Activated CD8-positive, alpha-beta memory T cell treated with anti-CD3 and anti-CD28 coated beads, Interleukin-2, amount 50 U/mL, for 24 hours (primary cell): ENCODE measurements at regions not wholly inside any gene's neighbourhood (a gene's known extent, or its start where the extent isn't known, plus 50 kb on each side); places are given as distances from the start of the nearest gene placed in this dataset.

ENCODE experiments used
- DNase-seq: peaks from one replicate; pipeline ENCODE4 v3.0.0-alpha.2; 2020; ENCODE audit errors: extremely low read depth

DNA sequence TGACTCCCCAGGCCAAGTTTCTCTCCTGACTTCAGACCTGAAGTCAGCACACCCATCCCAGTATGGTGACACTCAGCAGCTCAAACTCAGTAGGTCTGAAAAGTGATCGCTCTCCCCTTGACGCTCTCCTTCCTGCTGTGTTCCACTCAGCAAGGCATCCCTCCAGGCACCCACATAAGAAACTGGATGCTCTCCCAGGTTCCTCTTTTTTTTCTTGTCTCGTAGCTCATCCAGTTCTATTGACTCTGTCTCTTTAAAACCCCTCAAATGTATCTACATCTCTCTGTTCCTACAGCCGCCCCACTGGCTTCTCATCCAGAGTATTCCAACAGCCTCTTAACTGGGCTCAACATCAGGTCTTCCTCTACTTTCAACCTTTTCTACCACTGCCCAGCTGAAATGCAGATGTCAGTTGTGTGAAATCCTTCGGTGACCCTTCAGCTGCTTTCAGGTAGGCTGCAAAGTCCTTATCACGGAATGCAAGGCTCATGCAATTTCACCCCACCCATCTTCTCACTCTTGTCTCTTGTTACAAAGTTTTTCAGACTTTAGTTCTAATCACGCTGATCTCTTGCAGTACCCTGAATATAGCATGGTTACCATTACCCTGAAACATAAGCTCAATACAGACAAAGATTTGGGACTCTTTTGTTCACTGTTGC is 286.2 kb upstream of the POU3F1 start:
- DNase-seq: no peak

DNA sequence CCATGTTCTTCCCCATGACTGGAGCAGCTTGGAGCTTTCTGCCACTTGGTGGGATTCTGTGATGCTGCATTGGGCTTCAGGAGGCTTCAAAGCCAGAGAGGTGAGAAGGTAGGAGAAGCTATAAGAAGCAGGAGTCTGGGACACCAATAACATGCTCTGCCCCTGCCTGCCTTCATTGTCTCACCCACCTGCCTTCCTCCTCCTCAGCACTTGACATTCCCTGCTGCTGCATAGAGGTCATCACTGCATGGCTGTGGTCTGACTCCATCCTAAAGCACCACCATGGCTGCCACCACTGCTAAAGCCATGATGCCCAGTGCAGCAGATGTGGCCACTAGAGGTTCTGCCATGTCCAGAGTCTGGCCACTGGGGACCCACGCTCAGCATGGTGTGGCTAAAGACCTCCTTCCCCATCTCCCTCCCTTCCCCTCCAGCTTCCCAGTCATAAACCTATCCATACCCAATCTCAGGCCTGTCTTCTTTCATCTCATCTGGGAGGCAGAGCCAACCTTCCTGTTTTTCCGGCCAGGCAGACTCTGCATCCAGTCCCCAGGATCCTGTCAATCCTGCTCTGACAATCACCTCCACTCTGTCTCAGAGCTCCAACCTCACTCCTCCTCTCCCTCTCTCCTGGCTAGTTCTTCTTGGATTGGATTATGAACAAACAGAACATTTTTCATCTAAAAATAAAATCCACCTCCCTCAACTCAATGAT is 285.1 kb upstream of the POU3F1 start:
- DNase-seq: no peak

DNA sequence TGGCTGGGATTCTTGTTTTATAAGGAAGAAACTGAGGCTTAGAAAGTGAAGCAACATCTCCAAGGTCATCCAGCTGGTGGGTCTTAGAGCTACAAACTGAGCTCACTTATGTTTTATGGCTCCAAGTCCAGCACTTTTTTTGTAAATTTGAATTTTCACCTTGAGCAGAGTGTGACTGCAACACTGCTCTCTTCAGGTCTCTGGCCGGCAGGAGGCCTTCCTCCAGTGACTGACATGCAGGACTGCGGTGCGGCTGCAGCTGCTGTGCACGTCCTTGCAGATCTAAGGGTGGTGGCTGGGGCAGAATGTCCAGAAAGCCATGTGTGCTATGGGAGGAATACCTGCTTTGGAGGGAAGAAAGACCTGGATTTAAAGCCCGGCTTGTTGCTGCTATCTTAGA is 284.2 kb upstream of the POU3F1 start:
- no peak for DNase-seq

DNA sequence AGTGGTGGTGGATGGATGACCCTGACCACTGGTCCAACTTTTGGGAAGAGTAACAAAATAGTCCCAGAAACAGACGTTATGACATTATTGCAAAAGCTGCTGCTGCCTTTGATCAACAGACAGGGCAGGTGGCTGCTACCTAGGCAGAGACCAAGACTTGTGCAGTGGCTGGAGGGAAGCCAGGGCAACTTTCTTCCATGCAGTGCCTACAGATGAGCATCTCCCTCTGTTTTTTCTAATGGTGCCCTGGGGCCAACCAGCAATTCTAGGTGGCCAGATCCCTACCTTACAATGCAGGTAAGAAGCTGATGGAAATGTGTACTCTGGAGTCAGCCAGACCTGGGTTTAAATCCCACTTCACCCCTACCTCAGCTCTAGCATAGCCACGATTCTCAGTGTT is 283.1 kb upstream of the POU3F1 start:
- no peak for DNase-seq

DNA sequence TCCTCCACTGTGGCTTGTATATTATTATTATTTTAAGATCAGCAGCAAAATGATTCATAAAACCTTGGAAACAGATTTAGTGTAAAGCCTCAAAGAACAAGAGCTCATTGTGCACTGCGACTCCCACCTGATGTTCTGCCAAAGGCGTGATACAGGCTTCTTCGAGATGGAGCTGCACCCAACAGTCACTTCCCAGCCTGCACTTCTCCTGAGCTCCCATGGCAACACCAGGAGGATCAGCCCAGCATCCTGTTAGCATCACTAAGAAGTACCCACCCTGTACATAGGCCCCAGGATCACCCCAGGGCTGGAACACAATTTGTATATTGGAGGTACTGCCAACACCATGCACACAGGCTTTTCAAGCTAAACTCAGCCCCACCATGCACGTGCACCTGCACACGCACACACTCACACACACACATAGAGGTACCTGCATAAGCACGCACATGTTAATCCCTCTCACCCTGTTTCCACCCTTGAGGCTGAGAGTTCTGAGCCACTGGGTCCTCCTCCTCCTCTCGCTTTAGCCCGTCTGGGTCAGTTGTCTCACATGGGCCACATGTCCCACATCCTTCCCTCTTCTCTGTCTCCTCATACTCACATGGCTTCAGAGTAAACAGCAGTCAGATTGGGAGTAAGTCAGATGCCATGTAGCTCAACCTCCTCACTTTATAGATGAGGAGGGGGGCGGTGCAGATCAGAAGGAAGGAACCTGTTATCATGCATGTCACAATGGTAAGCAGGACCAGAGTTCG is 281.9 kb upstream of the POU3F1 start:
- no peak for DNase-seq

DNA sequence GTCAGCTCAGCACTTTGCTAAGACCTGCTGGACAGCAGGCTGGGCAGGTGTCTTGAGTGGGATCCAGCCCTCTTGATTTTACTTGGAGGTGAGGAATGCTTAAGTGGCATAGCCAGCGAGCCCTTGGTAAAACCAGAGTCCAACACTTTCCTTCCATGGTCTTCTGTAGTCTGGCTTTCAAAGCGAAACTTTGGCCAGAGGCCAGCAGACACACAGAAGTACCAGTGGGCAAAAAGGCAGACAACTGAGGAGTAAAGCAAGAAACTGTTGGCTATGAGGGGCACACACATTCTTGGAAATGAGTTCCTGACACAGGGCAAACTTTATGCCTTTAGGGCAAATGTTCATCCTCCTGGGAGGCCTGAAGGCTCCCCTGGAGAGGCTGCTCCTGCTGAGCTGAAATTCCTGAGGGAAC is 281.0 kb upstream of the POU3F1 start:
- DNase-seq: no peak

DNA sequence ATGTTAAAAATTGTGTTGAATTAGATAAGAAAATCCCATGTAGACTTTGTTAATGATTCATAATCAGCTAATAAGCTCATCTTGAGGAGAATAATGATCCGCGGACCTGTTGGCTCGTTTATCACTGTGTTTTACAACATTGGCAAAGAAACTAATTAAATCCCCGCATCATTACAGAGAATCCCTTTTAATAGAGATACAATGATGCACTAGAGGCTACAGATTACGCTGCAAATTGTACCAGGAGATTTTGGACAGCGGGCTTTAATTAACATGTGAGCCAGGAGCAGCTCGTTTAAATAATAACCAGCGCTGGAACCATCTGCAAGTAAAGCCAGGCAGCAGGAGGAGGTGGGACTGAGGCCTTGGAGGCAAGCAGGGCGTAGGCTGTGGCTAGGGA is 280.3 kb upstream of the POU3F1 start:
- no peak for DNase-seq

DNA sequence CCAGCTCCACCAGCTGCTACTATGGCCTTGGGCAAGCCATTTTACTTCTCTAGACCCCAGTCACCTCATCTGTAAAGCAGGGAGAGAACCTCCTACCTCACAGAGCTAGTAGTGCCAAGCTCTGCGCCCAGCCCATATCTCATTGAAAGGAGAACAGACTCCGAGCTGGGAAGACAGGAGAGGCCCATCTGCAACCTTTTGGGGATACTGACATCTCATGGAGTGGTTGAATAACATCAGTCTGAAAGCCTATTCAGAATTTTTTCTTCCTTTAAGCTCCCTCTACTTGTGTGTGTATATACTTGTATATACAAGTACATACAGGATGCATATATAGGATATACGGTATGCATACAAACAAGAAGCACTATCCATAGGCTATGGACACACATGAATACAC is 279.5 kb upstream of the POU3F1 start:
- DNase-seq: no peak

DNA sequence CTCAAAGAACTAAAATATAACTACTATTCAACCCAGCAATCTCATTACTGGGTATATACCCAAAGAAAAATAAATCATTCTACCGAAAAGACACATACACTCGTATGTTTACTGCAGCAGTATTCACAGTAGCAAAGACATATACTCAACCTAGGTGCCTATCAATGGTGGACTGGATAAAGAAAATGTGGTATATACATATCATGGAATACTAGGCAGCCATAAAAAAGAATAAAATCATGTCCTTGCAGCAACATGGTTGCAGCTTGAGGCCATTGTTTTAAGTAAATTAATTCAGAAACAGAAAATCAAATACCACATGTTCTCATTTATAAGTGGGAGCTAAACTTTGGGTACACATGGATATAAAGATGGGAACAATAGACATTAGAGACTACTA is 266.2 kb upstream of the POU3F1 start:
- no peak for DNase-seq

DNA sequence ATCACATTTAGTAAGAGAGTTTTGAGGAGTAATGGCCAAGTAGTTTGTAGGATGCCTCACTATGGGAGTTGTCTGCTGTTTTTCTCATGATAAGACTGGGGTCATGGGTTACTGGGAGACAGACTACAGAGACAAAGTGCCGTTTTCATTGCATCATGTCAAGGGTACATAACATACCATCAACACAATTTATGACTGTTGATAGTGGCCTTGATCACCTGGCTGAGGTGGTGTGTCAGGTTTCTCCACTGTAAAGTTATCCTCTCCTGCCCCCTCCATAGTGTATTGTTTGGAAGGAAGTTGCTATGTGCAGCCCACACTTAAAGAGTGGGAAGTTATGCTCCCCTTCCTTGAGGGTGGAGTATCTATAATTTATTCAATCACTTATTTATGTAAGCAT is 263.5 kb upstream of the POU3F1 start:
- no peak for DNase-seq

DNA sequence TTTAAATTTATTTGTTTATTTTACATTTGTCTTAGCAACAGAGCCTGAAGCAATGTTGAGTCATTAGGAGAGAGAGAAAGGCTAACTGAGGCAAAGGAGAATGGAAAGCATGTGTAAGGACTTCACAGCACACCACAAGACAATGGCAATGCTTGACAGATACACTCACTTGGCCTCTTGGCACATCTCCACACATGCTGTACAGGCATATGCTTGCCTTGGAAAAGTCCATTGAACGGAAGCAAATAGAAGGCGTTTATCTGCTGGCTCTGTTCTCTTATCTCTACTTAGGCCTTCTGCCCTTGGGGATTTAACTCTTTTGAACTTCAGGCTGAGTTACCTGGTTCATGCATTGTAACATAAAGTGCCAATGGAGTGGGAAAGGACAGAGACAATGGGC is 262.2 kb upstream of the POU3F1 start:
- DNase-seq: no peak

DNA sequence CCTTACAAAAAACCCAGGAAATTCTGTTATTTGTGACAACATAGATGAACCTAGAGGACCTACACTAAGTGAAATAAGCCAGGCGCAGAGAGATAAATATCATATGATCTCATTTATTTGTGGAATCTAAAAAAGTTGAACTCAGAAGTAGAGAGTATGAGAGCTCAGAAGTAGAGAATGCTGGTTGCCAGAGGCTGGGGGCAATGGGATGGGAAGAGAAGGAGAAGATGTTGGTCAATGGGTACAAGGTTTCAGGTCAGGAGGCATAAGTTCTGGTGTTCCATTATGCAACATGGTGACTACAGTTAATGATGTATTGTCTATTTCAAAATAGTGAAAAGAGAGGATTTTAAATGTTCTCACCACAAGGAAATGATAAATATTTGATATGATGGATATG is 259.1 kb upstream of the POU3F1 start:
- DNase-seq: no peak

DNA sequence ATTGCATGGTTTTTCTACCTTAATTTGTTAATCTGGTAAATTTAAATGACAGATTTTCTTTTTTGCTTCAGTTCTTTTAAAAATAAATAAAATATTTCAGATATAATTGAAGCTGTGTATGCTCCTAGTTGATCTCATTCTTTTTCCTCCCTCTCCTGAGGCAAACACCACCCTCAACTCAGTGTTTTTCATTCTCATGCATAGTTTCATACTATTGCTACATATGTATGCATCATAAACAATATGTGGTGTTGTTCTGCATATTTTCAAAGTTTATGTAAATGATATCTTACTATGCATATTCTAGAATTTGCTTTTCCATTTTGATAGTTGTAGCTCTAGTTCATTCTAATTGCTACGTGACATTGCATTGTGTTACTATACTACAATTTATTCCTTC is 257.2 kb upstream of the POU3F1 start:
- DNase-seq: no peak

DNA sequence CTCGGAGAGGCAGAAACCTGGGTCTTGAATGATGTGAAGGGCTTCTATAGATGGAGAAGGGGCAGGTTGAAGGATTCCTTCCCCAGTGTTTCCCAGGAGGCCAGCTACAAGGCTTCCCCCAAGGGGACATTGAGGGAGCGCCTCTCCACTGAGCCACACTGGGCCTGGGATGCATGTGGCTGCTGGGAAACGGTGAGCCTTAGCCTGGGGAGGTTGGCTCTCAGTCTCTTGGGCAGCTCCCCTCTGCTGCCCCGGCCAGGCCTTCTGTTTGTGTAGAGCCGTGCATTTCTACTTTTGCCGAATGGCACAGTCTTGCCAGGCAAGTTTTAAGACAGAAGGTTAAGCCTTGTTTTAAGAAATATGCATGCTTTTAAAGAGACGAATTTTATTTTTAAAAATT is 254.4 kb upstream of the POU3F1 start:
- no peak for DNase-seq

DNA sequence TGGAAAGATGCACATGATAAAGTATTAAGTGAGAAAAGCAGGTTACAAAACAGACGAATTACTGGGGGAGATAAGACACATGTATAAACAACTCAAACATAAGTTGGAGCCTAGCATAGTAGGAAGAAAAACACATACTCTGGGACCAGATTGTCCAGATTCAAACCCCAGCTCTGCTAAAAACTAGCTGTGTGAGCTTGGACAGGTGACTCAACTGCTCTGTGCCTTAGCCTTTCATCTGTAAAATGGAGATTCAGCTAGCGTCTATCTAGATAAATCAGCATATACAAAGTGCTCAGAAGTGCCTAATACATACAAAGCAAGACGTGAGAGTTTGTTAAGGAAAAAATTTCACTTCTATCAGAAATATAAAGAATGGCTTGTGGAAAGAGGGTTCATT is 254.0 kb upstream of the POU3F1 start:
- no peak for DNase-seq

DNA sequence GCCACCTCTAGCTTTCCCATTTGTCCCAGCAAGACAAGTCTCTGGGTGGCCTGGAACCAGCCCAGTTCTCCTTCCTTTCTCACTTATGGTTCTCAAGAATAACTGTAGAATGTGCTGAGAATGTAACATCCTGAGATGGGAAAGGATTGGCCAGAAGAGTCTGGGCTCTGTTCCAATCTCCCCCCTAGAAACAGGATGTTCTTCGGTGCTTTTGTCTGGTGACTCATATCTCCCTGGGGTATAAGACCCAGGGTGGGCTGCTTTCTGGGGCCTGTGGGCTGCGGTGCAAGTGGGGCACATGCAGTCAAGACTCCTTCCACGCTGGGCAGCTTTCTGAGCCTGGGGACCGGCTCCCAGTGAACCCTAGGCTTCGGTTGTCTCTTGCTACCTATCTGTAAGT is 251.2 kb upstream of the POU3F1 start:
- no peak for DNase-seq

DNA sequence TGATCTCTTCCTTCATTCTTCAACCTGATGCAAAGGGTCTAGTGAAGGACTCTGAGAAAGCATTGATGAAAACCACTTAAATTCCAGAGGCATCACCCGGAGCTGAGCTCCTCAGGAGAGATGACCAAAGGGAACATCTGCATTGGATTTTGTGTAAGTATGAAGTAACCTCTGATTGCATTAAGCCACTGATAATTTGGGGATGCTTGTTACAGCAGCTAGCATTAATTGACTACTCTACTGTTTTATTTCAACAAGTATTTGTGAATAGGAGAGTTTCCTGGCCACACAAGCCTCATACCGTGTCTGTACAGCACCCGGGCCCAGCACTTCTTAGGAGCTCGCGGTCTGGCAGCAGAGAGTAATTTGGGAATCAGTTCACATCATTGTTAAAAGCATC is 250.7 kb upstream of the POU3F1 start:
- DNase-seq: no peak

DNA sequence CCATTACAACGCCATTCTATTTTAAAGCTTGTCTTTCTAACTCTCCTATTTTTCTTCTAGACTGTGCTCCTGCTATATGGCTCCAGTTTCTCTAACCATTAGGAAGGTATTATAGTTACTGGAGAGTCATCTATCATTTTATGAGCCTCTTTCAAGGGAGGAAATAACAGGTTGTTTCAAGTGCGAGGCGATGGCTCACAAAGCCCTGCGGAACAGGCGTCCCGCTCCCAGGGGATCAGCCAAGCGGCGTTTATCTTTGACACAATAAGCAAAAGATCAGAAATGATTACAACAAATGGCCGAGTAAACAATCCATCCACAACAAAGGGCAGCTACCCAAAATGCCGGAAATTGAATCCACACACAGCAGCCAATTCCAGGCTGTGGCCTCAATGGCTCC is 249.5 kb upstream of the POU3F1 start:
- no peak for DNase-seq

DNA sequence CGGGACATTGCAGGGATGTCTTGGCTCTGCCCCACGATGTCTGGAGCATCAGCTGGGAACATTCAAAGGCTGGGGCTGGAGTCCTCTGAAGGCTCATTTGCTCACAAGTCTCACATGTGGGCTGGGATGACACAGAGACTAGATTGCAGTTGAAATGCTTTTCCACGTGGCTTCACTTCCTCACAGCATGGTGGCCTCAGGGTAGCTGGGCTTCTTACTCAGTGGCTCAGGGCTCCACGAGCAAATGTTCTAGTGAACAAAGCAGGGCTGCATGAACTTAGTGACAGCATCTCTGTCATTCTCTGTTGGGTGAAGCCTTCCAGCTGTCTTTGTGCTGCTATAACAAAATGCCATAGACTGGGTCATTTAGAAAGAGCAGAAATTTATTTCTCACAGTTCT is 247.0 kb upstream of the POU3F1 start:
- DNase-seq: no peak

DNA sequence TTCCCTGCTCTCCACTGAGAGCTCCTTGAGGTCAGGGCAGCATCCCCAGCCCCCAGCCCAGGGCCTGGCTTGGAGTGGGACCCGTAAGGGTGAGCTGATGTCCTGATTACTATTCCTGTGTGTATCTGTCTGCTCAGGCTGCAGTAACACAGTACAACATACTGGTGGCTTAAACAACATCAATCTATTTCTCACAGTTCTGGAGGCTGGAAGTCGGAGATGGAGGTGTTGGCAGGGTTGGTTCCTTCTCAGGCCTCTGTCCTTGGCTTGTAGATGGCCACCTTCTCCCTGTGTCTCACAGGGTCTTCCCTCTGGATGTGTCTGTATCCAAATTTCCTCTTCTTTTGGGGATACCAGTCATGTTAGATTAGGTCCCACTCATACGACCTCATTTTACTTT is 246.4 kb upstream of the POU3F1 start:
- no peak for DNase-seq

DNA sequence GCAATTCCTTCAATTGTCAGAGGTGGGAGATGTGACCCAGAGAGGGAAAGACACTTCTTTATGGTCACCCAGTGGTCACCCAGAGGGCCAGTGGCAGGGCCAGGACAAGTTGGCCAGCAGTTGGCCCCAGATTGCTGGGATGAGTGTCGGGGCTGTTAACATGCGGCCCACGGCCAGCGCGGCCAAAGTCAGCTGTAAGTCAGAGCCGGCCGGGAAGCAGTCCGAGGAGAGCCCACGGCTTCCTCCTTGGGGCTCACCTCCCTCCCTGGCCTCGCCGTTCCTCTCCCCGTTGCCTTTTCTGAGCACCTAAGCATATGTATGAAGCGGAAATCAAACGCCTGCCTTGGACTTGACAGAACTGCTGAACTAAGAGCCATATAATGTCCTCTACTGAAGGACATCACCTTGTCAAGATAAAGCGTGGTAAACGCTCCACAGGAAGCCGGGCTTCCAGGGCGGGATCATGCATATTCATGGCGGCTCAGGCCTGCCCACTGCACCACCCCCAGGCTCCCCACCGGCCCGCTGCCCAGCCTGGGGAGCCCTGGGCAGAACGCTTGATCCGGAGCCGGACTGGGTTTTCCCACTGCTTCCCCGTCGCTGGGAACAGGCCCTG is 245.4 kb upstream of the POU3F1 start:
- no peak for DNase-seq

DNA sequence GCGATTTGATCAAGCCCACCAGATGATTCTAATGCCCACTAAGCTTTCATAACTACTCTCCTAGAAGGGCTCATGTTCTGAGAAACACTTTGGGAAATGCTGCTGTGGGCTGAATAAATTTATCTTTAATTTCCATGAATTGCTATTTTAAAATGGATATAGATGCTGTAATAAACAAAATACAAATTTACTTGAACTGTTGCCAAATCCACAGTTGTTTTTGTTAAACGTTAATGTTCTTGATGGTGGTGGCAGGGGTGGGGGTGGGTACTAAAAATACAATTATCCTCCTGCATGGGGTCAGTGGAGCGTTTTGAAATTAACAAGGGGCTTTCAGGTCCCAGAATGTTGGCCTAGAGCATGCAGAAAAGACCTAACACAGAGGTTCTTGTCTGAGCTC is 244.7 kb upstream of the POU3F1 start:
- no peak for DNase-seq

DNA sequence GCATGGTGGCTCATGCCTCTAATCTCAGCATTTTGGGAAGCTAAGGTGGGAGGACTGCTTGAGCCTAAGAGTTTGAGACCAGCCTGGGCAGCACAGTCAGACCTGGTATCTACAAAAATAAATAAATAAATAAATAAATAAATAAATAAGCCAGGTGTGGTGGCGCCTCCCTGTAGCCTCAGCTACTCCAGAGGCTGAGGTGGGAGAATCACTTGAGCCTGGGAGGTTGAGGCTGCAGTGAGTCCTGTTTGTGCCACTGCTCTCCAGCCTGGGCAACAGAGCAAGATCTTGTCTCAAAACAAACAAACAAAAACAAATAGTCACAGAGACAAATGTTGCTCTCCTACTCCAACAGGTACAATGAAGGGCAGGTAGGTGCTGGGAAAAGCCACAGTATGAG is 242.4 kb upstream of the POU3F1 start:
- no peak for DNase-seq
